SK-N-SH treated with all-trans-retinoic acid at 6 μM for 48 hours (cell line): ENCODE measurements at regions not wholly inside any gene's neighbourhood (a gene's known extent, or its start where the extent isn't known, plus 50 kb on each side); places are given as distances from the start of the nearest gene placed in this dataset.

Experiments
- ESRRG ChIP-seq: fragments of 250-450 bp; sonication (Bioruptor Pico); IDR thresholded peaks from 2 replicates; pipeline ENCODE4 v1.6.1; 2021; ENCODE audit warnings: mild to moderate bottlenecking
- ZFP3 ChIP-seq: fragments of 250-450 bp; sonication (Bioruptor Pico); IDR thresholded peaks from 2 replicates; pipeline ENCODE4 v1.5.0; 2020; ENCODE audit warnings: mild to moderate bottlenecking, moderate library complexity

DNA sequence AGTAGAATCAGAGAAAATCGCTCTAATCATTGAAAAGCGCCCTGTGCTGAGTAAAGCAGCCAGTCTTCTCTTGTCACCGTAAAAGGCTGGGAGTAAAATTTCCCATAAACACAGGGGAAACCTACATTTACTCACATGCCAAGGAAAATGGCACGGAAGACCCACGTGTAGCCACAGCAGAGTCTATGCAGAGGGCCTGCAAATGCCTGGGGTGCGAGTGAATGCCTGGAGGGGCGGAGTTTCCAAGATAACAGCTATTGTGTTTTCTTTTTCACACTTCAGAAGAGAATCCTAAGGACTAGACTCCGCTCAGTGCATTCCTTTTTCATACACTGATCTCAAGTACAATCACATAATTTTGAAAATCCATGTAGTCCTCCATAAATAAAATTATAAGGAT, 159.9 kb upstream of the FOXN3 start:
- no peak for TF ChIP-seq ZFP3 (CRISPR knock-in tag)
- TF ChIP-seq ESRRG (CRISPR knock-in tag) = no peak
